ENCODE measurements at regions not wholly inside any gene's neighbourhood (a gene's known extent, or its start where the extent isn't known, plus 50 kb on each side); places are given as distances from the start of the nearest gene placed in this dataset.
"Not testable (repeated sequence)": the region's sequence is repeated elsewhere in the genome, so short reads cannot be mapped to it uniquely, and the experiment has no call there.

- no peak for DNase-seq
These were observed 420.3 kb upstream of the NRSN1 start for GRCh38 chr6:23705697-23706096.

DNA sequence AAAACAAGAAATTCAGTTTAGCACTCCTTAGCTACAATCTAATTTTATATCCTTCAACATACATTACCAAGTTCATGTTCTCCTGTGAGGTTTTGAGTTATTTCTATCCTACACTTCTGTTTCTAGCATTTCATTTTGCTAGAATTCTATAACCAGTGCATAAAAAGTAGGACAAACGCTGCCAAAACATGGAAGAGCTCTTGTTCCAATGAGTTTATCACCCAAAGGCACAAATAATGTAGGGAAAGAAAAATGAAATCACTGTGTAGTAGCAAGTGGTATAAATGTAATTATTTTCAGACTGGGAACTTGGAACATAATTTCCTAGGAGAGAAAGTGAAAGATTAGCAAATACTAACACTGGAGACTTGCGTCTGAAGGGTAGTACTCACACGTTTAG lies 413.3 kb upstream of the NRSN1 start:
- no peak for DNase-seq

- no peak for DNase-seq
These were observed 412.8 kb upstream of the NRSN1 start for GRCh38 chr6:23713211-23713610.

GRCh38 chr6:23728707-23729106 lies 397.3 kb upstream of the NRSN1 start:
- DNase-seq, result no peak

DNA sequence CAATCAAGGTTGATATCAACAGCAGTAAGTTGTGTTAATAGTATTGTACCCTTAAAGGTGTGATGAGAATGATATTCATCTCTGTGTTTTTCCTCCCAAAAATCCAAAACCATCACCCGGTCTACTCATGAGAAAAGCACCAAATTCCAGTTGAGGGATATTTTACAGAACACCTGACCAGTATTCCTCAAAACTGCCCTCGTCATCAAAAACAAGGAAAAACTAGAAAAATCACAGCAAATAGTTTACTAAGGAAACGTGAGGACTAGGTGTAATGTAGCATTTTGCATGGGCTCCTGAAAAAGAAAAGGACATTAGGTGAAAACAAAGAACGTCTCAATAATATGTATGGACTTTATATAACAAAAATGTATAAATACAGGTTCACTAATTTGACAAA lies 394.4 kb upstream of the NRSN1 start:
- no peak for DNase-seq

DNA sequence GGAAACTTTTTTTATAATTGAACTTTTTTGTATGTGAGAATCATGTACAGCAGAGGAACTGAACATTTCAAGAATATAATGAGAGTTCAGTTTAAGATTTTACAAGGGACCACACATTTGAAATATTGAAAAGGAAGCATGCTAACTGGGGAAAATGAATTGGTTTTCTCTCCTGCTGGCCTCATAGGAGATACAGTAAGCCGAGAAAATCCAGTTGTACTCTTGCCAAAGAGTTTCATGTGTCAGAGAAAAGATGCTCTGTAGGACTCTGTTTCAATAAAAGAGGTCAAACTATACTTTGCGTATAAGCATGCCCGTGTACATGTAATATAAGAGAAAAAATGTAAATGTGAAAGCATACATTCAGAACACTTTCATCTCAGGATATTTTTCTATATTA lies 393.5 kb upstream of the NRSN1 start:
- no peak for DNase-seq

DNA sequence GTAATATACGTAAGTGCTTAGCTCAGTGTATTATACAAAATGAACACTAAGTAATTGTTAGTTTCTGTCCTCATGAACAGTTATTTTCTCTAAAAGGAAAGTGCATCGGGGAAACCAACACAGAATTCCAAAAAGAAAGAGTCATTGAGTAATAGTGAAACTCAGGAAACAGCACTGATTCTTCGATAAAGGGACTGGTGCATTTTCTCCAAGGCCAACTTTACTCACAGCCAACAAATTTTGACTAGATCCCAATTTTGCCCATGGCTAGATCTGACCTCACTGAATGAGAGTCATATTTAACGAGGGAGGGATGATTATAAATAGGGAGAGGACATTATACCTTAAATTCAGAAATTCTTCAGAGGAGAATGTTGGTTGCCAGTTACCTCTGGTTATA lies 390.9 kb upstream of the NRSN1 start:
- DNase-seq, result no peak

GRCh38 chr6:23736577-23736976 lies 389.4 kb upstream of the NRSN1 start:
- DNase-seq, result no peak

- no peak for DNase-seq
These were observed 378.8 kb upstream of the NRSN1 start for GRCh38 chr6:23747239-23747638.

GRCh38 chr6:23752414-23752813 lies 373.6 kb upstream of the NRSN1 start:
- no peak for DNase-seq

GRCh38 chr6:23754197-23754596 lies 371.8 kb upstream of the NRSN1 start:
- peak; percentile 7 for DNase-seq

- DNase-seq, result no peak
These were observed 350.9 kb upstream of the NRSN1 start for GRCh38 chr6:23775127-23775526.

DNA sequence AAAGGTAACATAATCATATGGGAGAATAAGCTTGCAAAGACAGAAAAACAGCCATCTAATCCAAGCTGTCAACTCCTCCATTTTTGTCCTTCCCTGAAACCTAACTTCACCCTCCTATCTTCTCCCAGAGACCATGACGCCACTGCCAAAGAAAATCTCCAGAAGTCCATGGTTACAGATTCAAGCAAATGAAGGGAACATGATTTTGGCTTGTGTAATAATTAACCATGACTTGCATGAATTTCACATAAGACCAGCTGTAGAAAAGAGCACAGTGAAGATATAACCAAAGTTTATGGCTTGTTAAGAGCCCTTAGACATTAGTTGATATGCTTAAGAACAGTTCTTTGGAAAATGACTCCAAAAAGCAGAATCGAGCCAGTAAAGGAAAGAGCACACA lies 342.1 kb upstream of the NRSN1 start:
- no peak for DNase-seq

DNA sequence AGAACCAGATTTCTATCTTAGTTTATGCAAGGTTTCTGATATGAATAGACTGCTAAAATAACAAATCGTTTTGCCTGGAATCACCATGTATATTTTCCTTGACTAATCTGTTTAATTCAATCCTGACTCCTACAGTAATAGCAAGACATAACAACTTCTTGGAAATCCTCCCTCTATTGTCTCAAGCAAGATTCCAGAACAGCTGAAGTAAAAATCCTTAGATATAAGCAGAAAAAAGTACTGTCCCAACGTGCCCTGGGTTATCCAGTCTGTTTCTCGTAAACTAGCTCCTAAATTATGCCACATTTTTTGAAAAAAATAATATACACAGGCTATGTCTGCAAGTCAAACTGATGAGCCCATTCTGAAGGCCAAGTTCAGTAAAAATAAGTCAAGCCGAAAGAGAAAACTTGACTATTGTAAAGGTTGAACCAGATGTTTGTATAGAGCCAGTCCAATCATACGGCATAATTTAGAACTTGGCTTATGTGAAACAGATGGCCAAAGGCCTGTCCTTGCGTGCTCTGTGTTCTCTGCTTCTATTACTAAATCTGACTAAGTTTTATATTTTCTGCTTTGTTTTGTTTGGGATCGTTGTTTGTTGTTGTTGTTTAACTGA lies 341.6 kb upstream of the NRSN1 start:
- DNase-seq, result peak; percentile 67

- DNase-seq, result no peak
These were observed 335.3 kb upstream of the NRSN1 start for GRCh38 chr6:23790756-23791155.

- DNase-seq, result no peak
These were observed 329.0 kb upstream of the NRSN1 start for GRCh38 chr6:23797041-23797440.

- not testable (repeated sequence) for DNase-seq
These were observed 321.7 kb upstream of the NRSN1 start for GRCh38 chr6:23804289-23804688.

DNA sequence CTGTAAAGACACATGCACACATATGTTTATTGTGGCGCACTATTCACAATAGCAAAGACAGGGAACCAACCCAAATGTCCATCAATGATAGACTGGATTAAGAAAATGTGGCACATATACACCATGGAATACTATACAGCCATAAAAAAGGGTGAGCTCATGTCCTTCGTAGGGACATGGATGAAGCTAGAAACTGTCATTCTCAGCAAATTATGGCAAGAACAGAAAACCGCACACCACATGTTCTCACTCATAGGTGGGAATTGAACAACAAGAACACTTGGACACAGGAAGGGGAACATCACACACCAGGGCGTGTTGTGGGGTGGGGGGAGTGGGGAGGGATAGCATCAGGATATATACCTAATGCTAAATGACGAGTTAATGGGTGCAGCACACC lies 304.9 kb upstream of the NRSN1 start:
- DNase-seq, result not testable (repeated sequence)

DNA sequence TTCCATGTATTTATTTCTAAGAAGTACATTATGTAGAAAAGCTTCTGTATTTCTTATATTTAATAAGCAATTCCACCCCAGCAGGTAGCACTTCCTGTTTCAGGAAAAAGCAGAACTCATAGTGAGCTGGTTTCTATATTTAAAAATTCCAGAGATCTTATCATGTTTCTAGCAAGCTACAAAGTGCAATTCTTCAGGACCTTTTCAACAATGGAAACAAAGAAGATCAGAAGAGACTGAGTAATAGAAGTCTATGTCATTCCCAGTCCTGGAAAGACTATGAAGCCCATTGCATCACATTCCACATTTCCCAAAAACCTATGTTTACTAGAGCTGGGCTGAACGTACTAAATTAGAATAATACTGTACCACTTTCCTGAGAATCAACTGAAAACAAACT lies 302.6 kb upstream of the NRSN1 start:
- DNase-seq, result no peak

- DNase-seq, result no peak
These were observed 299.4 kb upstream of the NRSN1 start for GRCh38 chr6:23826572-23826971.

DNA sequence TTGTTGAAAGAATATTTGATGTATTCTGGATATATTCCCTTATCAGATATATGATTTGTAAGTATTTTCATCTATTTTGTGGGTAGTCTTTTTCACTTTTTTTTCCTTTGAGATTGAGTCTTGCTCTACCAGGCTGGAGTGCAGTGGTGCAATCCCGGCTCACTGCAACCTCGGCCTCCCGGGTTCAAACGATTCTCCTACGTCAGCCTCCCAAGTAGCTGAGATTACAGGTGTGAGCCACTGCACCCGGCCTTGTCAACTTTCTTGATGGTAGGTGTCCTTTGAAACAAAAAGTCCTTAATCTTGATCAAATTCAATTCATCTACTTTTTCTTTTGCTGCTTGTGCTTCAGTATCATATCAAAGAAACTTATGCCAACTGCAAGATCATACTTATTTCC lies 297.2 kb upstream of the NRSN1 start:
- DNase-seq, result no peak

- DNase-seq, result no peak
These were observed 284.9 kb upstream of the NRSN1 start for GRCh38 chr6:23841116-23841515.

- DNase-seq, result no peak
These were observed 283.3 kb upstream of the NRSN1 start for GRCh38 chr6:23842760-23843159.

DNA sequence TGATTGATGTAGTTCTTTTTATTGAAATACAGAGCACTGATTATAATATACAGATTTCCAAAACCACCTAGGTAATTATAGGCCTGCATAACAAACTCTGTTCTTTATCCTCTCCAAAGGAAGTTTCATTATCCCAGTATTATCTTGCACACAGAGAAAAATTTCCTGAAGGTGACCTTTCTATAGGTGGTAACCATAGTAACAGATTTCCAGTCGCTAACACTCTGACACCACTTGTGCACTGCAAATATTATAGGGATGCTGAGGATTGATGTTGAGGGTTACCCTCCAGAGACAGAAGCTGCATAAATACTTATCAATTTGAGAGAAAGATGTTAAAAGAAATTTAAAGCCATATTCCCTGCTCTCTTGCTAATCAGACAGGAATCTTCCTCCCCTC lies 274.5 kb upstream of the NRSN1 start:
- DNase-seq, result no peak

GRCh38 chr6:23853566-23854133 lies 272.4 kb upstream of the NRSN1 start:
- DNase-seq, result not testable (repeated sequence)

Data from NCI-H1694 treated with DMSO at 0.1 percent for 48 hours (cell line).